NCI-H1694 treated with DMSO at 0.1 percent for 48 hours (cell line): ENCODE measurements at regions not wholly inside any gene's neighbourhood (a gene's known extent, or its start where the extent isn't known, plus 50 kb on each side); places are given as distances from the start of the nearest gene placed in this dataset.

ENCODE experiments used
- DNase-seq: peaks from one replicate; lab custom pipeline; 2025; lab: John Stamatoyannopoulos, UW

- DNase-seq: no peak
Observed at GRCh38 chr11:109799604-109800003, 293.6 kb upstream of the ZC3H12C start.

GRCh38 chr11:109804911-109805310, 288.3 kb upstream of the ZC3H12C start:
- no peak for DNase-seq

- no peak for DNase-seq
Observed at GRCh38 chr11:109806205-109806604, 287.0 kb upstream of the ZC3H12C start.

- no peak for DNase-seq
Observed at GRCh38 chr11:109808569-109808968, 284.6 kb upstream of the ZC3H12C start.

- no peak for DNase-seq
Observed at GRCh38 chr11:109814824-109815223, 278.4 kb upstream of the ZC3H12C start.

GRCh38 chr11:109815500-109816150, 277.6 kb upstream of the ZC3H12C start:
- no peak for DNase-seq

- DNase-seq: no peak
Observed at GRCh38 chr11:109818290-109818689, 274.9 kb upstream of the ZC3H12C start.

- DNase-seq: no peak
Observed at GRCh38 chr11:109819410-109819809, 273.8 kb upstream of the ZC3H12C start.

GRCh38 chr11:109821511-109821910, 271.7 kb upstream of the ZC3H12C start:
- no peak for DNase-seq

GRCh38 chr11:109822436-109823102, 270.6 kb upstream of the ZC3H12C start:
- no peak for DNase-seq

GRCh38 chr11:109828387-109828786, 264.8 kb upstream of the ZC3H12C start:
- no peak for DNase-seq

- DNase-seq: no peak
Observed at GRCh38 chr11:109838026-109838425, 255.2 kb upstream of the ZC3H12C start.

GRCh38 chr11:109845437-109845836, 247.8 kb upstream of the ZC3H12C start:
- DNase-seq: no peak

- no peak for DNase-seq
Observed at GRCh38 chr11:109847621-109848020, 245.6 kb upstream of the ZC3H12C start.

GRCh38 chr11:109849051-109849450, 244.1 kb upstream of the ZC3H12C start:
- DNase-seq: no peak

- DNase-seq: no peak
Observed at GRCh38 chr11:109849946-109850345, 243.2 kb upstream of the ZC3H12C start.

- DNase-seq: no peak
Observed at GRCh38 chr11:109851780-109852390, 241.3 kb upstream of the ZC3H12C start.

- DNase-seq: no peak
Observed at GRCh38 chr11:109853156-109853776, 239.9 kb upstream of the ZC3H12C start.

GRCh38 chr11:109854731-109855130, 238.5 kb upstream of the ZC3H12C start:
- DNase-seq: no peak

GRCh38 chr11:109856928-109857327, 236.3 kb upstream of the ZC3H12C start:
- no peak for DNase-seq

GRCh38 chr11:109857637-109858036, 235.6 kb upstream of the ZC3H12C start:
- DNase-seq: no peak

- DNase-seq: no peak
Observed at GRCh38 chr11:109858152-109858551, 235.0 kb upstream of the ZC3H12C start.
